ENCODE measurements at regions not wholly inside any gene's neighbourhood (a gene's known extent, or its start where the extent isn't known, plus 50 kb on each side); places are given as distances from the start of the nearest gene placed in this dataset.
"Not testable (repeated sequence)": the region's sequence is repeated elsewhere in the genome, so short reads cannot be mapped to it uniquely, and the experiment has no call there.

DNA sequence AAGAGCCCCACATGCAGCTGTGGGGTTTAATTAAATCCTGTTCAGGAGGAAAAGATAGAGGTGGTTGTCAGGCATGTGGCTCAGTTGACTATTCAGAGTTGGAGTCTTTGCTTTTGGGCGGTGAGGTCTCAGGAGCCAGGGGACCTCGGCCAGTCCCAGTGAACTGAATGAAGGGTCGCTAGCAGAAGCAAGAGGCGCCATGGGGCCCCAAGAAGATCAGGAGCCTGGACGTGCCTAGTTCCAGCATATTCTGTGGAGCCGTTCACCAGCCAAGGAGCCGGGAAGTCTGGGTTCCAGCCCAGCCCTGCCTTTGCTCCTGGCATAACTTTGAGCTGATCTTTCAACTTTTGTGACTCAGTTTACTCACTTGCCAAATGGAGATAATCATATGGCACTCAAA, 217.7 kb upstream of the IRF2BP2 start:
- no peak for DNase-seq (ENCODE audit: low read depth in 1 of 2, low spot score in 1 of 2)

DNA sequence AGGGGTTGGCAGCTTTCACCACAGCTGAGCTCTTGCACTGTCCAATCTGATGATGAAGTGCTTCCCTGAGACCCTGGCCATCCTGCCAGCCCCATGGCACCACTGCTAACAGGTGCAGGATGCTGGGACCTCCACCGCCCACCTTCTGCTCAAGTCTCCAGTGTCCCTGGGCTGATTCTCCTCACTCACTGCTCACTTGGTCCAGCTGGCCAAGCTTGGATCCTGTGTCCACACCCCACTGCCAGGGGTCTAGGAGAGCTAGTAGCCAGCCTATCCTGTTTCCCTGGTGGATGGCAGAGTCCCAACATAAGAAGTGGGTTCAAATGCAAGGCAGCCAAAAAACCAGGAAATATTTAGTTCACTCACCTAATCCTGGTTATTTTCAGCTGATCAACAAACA, 217.2 kb upstream of the IRF2BP2 start:
- DNase-seq (ENCODE audit: low read depth in 1 of 2, low spot score in 1 of 2), result no peak

DNA sequence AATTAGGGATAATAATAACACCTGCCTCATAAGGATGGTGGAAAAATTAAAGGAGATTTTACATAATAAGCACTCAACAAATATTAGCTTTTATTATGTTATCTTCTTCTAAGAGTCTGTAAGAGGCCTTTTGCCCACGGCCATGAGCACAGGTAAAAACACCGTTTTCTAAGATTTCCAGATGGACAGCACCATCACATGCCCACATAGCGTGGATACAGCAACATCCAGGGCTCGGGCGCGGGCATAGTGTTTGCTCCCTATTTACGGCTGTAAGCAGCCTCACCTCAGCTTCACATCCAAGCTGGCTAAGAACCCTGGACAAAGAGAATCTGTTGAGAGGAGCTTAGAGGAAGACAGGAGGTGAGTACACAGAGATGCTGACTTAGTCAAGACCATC, 216.4 kb upstream of the IRF2BP2 start:
- no peak for DNase-seq (ENCODE audit: low read depth in 1 of 2, low spot score in 1 of 2)

DNA sequence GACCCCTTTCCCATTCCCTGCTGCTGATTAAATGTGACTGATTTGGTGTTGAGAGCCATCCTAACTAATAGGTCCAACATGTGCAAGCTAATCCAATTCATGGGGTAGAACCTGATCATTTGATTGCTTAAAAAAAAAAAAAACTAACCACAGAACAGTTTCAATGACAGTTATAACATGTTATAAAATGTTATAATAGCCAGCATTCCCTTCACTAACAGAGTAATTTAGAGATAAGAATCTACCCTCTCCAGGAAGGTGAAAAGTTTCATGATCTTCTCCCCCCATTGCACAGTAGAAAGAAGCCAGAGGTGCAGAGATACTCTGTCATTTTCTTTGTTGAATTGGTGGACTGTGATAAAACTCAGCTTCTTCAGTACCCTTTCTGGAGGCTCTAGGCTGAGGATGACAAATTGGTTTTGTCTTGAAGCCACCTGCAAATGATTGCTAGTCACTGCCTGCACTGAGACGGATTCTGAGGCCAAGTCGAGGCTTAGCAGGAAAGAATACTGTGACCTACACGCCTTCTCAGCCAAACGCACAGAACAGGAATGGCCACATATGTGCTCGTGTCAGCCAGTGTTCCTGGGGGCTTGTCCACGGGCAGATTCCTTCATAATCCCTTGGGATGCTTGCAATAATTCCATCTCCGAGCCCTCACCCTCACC, 215.7 kb upstream of the IRF2BP2 start:
- no peak for DNase-seq (ENCODE audit: low read depth in 1 of 2, low spot score in 1 of 2)

DNA sequence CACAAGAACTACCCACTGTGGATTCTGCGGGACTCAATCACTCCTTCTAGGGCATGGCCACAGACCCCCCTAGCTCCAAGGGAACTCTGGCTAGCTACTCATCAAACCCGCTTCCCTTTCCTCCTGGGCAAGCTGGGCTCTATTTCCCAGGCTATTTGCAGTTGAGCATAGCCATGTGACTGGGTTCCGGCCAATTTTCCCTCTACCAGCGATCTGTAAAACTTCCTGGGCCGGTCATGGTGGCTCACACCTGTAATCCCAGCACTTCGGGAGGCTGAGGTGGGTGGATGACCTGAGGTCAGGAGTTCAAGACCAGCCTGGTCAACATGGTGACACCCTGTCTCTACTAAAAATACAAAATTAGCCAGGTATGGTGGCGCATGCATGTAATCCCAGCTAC, 214.9 kb upstream of the IRF2BP2 start:
- DNase-seq (ENCODE audit: low read depth in 1 of 2, low spot score in 1 of 2), result not testable (repeated sequence)

DNA sequence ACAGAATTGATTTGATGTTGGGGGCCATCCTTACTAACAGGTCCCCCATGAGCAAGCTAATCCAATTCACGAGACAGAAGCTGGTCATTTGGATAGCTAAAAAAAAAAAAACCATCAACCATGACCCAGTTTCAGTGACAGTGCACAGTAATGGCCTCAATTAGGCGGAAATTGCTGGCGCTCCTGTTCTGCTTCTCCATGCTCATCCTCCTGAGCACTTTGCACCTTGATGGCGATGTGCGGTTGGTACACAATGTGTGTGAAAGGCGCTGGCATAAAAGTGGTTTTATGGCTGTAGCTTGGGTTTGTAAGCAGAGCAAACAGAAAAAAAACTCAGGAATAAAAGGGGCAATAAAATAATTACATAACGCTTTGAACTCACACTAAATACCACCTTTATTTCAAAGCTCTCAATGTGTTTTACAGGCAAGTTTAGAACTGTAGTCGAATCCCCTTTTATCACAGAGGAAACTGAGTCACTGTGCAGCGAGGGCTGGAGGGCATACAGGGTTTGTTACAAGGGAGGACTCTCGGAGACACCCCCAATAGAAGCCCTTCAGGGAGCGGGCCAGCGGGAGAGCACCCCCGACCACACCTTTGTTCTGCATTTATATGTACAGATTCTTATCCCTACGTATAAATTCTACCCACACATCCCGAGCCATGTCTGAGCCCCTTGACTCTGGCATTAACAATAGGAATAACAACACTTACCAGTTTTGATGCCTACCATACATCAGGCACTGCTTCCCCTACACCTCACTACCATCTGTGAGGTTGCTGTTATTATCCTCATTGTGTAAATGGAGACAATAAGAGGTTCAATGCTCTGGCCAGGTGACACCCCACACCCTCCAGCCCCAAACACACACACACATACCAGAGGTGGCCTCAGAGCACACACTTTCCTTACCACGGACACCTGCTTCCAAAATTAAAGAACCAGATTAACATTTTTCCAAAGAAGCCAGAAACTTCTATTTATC, 213.5 kb upstream of the IRF2BP2 start:
- no peak for DNase-seq (ENCODE audit: low read depth in 1 of 2, low spot score in 1 of 2)

DNA sequence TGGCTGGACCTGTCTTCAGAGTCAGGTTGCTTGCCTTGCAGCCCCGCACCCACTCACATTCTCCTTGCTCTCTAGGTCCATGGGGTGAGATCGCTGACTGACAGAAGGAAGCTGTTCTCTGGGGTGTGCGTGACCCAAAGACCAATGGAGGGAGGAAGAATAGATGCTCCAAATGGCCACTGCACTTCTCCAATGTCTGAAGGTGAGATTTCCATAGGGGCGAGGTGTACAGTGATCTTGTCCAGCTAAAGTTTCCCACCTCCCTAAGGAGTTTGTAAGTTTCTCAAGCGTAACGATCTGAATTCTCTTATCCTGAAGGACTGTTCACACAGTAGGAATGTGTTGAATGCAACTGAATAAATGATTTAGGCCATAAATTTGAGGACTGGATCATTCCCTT, 211.9 kb upstream of the IRF2BP2 start:
- DNase-seq (ENCODE audit: low read depth in 1 of 2, low spot score in 1 of 2), result no peak

DNA sequence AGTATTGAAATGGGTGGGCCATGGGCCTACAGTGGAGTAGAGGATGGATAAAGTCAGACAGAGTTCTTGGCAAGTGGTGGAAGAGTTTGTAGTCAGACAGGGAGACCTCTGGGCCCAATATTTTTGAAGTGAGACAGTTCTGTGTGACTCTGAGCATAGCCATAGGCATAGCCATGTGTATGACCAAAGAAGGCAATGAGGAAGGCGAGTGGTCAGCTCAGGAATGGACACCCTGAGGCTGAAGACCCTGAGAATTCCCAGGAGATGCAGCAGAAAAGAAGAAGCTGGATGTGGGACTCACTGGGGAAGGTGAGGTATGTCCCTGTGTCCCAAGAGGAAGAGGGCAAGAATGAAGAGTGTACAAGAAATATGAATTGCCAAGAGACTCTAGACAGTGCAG, 210.6 kb upstream of the IRF2BP2 start:
- DNase-seq (ENCODE audit: low read depth in 1 of 2, low spot score in 1 of 2), result no peak

DNA sequence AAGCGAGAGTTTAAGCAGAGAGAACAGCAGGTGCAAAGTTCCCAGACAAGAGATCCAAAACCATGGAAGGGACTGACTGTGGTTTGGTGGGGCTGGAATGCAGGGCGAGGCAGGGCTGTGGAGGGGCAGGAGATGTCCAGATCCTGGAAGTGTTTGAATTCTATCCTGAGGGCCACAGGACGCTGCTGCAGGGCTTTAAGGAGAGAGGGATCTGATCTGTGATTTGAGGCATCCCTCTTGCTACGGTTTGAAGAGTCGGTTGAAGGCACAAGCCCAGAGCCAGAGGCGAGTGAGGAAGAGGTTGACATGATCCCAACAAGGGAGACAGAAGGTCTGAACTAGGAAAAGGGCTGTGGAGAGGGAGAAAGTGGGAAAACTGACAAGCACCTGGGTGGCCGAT, 209.9 kb upstream of the IRF2BP2 start:
- not testable (repeated sequence) for DNase-seq (ENCODE audit: low read depth in 1 of 2, low spot score in 1 of 2)

DNA sequence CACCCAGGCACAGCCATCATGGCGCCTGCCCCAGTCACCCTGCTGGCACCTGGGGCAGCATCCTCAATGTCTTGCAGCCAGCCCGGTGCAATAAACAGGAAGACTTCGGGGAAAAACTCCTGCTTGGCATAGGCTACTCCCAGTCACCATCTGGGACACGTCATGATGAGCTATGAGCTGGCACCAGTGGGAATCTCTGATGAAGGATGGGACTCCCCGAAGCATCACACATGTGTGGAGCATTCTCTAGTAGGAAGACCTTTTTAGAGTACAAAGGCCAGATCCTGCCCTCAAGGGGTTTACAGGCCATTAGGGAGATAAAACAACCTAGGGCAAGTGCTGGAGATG, 208.0 kb upstream of the IRF2BP2 start:
- DNase-seq (ENCODE audit: low read depth in 1 of 2, low spot score in 1 of 2), result not testable (repeated sequence)

DNA sequence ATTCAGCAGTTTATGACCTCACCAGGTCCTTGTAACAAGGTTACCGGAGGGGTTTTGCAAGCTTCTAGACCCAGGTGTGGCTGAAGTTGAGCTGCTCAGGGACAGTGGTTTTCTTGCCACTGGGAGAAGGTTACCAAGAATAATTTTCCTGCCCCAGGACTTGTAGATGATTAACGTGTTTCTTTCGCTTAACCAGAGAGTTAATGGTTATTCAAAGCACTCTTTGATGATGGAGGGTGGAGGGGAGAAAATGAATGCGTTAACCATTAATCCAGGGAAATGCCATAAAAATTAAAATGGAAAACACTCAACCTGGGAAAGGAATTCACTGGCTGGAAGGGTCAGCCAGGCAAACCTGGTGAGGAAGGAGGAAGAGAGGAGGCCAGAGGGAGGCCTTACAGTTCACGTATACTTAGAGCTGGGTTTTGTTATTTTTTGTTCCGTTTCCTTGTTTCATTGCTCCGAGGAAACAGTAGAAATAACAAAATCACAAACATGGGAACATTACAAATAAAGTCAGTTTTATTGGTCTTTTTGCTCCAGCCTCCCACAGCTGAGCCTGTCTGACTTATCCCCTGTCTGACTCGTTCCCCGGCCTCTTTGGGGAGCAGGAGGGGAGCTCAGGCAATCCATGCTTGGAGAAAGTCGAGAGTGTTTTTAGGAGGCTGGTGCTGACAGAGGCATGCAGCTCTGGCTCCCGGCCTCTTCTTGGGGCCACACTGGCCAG, 207.5 kb upstream of the IRF2BP2 start:
- not testable (repeated sequence) for DNase-seq (ENCODE audit: low read depth in 1 of 2, low spot score in 1 of 2)

DNA sequence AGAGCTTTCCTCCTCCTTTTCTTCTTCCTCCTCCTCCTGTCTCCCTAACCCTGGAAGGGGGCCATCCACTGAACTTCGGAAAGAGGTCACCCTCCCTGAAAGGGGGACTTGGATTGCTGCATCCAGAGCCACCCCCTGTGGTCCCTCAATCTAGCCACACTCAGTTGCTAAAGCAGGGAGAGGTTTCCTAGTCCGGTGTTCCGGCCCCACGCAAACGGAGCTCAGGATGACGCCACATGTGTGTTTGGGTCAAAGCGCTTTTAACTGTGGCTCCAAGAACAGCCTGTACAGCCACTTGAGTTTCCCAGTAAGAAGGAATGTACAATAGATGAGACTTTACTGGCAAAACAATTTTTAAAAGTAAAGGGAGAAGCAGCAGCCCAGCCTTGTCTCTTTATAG, 206.9 kb upstream of the IRF2BP2 start:
- DNase-seq (ENCODE audit: low read depth in 1 of 2, low spot score in 1 of 2), result not testable (repeated sequence)

DNA sequence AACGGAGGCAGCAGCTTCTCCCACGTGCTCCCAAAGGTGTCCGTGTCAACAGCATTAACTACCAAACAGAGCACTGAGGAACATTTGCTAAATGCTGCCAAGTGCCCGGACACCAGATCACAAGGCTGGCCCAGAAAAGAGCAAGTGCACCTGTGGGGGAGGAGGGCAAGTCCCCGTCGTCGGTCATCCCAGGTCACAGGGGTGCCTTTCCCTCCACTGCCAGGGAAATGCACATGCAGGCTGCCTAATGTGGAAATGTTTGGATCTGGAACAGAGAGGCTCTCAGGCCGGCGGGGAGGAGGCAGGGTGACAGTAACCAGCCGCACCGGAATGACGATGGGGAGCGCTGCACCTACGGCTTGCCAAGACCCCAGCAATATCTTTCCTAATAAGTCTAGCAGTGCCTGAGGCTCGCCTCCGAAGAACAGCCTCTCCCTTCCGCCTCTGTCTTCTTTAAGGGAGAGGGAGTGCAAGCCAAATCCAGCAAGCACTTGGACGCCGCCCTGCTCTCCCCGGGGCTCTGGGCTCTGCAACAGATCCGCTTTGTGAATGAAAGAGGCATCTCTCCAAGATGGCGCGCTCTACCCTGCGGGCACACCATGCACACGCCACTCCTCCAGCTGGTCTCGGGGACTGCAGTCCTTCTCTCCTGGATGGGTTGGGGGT, 206.3 kb upstream of the IRF2BP2 start:
- not testable (repeated sequence) for DNase-seq (ENCODE audit: low read depth in 1 of 2, low spot score in 1 of 2)

DNA sequence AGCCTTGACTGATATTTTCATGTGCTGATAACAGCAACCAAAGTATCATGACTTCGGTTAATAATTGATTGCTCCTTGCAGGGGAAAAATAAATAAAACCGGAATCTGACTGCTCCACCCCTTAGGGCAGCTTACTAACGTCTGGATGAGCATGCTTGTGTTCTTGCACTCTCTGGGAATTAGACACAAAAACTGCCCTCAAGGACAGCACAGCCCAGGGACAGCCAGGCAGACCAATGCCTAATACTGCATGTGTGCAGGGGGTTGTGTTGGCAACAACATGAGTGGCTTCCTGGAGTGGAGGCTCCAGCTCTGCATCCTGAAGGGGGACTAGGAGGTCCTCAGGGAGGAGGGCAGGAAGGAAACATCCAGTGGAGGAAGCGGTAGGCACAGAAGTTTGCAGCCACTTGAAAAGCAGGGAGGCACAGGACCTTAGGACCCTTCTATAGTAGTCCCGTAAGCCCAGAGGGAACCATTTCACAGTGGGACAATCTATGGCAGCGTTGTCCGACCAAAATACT, 205.4 kb upstream of the IRF2BP2 start:
- not testable (repeated sequence) for DNase-seq (ENCODE audit: low read depth in 1 of 2, low spot score in 1 of 2)

DNA sequence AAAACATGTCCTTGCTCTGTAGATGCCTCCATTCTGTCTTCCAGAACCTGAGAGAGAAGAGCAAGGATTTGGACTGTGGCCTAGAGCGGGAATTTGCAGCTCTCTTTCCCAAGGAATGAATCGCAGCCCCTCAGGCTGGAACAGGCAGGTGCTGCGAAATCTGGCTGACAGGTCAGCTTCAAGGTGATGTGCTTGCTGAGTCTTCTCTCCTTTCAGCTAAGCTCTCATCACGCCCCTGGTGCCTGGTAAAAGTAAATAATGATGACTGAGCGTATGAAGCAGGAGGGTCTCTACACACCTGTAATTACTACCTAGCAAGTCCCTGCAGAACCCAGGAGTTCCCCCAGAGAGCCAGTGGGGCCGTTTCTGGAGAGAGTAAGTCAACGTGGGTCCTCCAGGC, 204.3 kb upstream of the IRF2BP2 start:
- DNase-seq (ENCODE audit: low read depth in 1 of 2, low spot score in 1 of 2), result not testable (repeated sequence)

DNA sequence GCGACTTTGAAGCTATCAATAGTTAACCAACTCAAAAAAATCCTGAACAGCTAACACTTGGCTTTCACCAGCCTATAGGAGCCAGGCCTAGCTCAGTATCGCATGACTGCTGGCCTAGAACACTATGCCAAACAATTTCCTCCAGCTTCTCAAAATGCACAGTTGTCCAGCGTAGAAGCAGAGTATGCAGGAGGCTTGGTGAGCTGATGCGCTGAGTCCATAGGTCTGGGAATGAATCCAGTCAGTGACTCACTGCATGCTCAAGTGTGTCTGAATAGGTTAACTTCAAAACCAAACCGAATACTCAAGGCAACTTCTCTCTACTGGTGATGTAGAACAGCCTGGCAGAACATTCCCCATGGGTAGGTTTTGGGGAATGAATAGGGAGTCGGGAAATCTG, 201.8 kb upstream of the IRF2BP2 start:
- not testable (repeated sequence) for DNase-seq (ENCODE audit: low read depth in 1 of 2, low spot score in 1 of 2)

DNA sequence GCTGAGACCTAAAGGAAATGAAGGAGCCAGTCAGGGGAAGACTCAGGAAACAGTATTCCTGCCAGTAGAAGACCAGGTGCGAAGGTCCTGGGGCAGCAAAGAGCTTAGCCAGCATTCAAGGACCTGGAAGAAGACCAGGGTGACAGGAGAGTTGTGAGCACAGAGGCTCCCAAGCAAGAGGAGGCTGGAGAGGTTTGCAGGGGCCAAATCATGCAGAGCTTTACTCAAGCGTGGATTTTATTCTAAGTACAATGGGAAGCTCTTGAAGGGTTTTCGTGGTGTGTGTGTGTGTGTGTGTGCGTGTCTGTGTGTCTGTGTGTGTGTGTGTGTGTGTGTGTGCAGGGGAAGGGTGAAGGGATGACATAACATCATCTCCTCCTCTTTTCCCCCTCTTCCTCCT, 200.7 kb upstream of the IRF2BP2 start:
- DNase-seq (ENCODE audit: low read depth in 1 of 2, low spot score in 1 of 2), result not testable (repeated sequence)

DNA sequence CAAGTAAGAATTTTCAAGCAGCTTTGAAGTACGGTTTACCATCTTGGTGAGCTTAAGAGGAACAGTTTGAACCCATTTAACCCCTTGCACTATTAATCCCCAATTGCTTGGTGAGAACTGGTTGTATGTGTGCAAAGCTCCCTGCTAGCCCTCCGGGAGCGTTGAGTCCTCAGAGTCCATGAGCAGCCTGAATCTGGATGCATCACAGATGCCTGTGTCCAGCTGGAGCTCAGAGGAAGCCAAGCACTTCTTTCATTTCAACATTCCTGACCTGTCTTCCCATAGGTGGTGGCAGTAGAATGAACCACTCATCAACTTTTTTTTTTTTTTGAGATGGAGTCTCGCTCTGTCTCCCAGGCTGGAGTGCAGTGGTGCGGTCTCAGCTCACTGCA, 199.9 kb upstream of the IRF2BP2 start:
- DNase-seq (ENCODE audit: low read depth in 1 of 2, low spot score in 1 of 2), result not testable (repeated sequence)

DNA sequence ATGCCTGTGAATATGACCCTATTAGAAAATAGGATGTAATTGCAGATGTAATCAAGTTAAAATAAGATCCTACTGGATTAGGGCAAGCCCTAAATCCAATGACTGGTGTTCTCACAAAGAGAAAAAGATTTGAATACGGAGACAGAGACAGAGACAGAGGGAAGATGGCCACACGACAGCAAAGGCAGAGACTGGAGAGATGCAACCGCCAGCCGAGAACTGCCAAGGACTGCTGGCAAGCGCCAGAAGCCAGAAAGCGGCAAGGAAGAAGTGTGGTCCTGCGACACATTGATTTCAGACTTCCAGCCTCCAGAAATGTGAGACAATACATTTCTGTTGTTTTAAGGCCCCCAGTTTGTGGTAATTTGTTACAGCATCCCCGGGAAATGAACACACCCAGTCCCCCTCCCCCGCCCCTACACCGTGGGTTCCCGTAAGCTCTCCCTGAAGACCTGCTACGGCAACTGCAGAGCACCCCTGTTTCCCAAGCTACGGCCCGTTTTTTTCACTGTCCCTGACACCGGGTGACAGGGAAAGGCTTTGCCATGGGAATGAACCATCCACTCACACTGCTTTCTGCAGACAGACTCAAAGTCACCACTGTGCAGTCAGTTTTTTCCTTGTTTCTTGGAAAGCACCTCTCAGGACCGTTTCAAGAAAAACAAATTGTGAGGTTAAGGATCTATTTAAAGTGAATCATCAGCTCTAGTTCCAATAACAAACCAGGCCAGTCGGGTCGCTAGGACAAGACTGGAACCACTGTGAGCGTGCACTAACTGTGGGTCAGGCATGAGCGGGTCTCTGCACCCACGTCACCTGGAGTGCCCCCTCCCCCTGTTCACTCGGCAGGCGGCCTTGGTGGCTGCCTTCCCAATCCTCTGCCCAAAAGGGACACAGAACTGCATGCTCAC, 199.2 kb upstream of the IRF2BP2 start:
- DNase-seq (ENCODE audit: low read depth in 1 of 2, low spot score in 1 of 2), result not testable (repeated sequence)

DNA sequence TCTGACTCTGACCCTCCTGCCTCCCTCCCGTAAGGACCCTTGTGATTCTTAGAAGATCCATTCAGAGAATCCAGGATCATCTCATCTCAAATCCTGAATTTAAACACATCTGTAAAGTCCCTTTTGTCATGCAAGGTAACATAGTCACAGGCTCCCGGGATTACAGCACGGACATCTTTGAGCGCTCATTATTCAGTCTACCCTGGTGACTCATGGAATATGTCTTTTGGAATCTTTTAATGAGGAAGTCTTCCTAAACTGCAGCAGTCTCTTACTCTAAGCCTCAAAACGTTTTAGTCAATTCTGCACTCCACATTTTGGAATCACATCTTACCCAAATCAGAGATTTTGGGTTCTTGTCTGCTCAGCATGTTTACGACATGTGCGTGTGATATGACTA, 198.5 kb upstream of the IRF2BP2 start:
- not testable (repeated sequence) for DNase-seq (ENCODE audit: low read depth in 1 of 2, low spot score in 1 of 2)
